HG03439 (cell line): ENCODE measurements at regions not wholly inside any gene's neighbourhood (a gene's known extent, or its start where the extent isn't known, plus 50 kb on each side); places are given as distances from the start of the nearest gene placed in this dataset.

Source experiments
- ATAC-seq: cut with Tn5 transposase; IDR thresholded peaks from one replicate; pipeline ENCODE4 v1.9.1; 2021; ENCODE audit warnings: mild to moderate bottlenecking, moderate library complexity; ENCODE audit not compliant: unreplicated experiment

GRCh38 chr14:101705733-101706508 lies 55.6 kb upstream of the PPP2R5C start:
- no peak for ATAC-seq

DNA sequence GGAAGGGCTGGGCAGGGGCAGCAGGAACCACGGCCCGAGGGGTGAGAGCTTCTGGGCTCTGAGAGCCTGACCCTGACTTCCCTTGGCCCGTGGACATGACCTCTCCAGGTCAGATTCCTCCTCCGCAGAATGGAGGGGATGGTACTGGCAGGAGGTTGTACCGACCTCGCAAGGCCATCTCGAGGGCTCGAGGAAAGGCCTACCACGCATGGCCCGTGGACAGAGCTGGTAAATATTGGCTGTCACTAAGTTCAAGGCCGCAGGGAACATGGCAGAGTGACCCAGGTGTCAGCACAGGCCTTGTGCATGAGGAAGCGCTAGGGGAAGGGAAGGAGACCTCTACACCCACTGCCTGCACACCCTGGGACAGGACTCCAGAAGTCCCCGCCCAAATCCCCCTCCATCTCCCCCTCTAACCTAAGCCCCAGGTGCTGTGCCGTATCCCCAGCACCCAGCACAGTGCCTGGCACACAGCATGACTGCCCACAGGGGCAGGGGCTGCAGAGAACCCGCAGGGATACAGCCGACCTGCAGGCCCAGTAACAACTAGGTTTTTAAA lies 54.9 kb upstream of the PPP2R5C start:
- no peak for ATAC-seq

DNA sequence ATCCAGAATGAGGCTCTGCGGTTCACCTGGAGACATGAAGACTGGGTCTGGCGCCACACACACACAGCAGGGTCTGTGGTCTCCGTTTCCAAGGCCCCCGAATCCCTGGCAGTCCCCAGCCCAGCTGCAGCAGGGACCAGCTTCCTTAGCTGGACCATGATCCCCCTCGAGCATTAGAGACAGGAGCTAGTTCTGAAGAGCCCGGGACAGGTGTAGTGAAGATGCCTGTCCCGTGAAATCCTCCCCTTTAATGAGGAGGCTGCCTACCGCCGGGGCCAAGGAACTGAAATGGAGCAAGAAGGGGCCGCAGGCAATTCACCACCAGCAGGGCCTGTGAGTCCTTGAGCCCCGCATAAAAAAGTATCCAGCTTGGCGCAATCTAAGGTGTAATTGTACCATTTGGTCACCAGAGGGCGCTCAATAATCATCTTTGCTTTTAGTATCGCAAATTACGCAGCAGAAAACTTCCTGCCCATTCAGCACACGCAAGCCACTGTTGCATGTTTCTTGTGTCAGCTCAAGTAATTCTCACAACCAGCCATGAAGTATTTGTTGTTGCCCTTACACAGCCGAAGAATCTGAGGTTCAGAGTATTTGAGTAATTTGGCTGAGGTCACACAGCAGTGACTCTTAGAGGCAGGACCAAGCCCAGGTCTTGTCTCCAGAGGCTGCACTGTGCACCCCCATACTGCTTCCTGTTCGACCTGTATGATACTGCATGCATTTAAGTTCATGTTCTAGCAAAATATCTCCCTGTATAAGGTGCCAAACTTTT lies 54.3 kb upstream of the PPP2R5C start:
- ATAC-seq = no peak

DNA sequence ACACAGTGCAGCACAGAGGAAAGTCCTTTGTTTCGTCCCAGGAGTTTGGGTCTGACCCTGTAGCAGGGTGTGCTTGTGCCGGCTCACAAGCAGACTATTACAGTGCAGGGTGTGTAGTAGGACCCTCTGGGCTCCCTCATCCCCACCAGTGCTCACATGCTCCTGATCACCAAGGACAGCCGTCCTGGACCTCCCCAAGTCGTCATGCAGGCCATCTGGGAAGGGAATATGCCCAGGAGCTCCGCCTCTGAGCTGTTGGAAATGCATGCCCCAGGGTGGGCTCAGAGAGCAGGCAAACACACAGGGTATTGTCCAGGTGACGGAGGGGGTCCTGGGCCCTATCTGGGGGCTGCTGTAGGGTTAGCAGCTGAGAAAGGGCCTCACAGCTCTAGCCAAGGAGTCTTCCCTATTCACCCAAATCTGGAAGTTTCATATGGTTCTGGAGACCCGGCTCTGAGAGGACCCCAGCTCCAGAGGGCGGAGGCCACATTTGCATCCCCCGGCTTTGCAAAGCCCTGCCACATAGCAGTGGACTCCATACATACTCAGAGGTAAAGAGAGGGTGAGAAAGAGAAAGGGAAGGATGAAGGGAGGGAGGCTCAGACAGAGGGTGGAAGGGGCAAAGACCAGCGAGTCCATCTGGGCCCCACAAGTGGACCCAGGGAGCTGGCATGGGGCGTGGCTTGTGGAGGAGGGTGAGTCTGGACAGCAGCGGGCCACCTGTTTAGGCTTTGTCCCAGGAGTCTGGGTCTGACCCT lies 53.5 kb upstream of the PPP2R5C start:
- no peak for ATAC-seq

DNA sequence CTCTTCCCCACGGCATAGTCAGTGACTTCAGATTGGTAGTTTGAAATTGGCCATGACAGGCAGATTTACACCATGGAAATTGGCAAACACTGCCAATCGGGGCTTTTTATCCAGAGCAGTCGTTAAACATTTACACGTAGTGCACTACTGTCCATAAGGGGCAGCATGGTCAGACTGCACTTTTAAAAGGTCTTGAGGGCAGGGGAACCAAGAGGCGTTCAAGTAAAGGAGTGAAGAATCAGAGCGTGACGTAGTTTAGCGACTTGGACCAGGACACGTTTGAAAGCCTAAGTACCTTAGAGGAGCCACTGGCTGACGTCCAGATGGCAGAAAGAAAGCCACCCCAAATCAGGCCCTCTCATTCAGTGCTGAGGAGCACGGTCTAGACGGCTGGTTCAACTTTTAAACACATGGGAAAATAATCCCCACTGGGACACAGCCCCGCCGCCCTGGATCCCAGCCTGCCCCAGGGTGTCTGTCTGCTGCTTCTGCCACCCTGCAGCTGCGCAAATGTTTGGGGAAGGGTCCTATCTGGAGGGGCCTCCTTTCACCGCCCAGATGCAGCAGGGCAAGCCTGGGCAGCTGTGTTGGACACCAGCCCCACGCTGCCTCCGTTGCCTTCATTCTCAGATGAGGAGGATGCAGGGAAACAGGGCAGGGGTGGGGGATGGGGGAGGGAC lies 52.5 kb upstream of the PPP2R5C start:
- no peak for ATAC-seq

DNA sequence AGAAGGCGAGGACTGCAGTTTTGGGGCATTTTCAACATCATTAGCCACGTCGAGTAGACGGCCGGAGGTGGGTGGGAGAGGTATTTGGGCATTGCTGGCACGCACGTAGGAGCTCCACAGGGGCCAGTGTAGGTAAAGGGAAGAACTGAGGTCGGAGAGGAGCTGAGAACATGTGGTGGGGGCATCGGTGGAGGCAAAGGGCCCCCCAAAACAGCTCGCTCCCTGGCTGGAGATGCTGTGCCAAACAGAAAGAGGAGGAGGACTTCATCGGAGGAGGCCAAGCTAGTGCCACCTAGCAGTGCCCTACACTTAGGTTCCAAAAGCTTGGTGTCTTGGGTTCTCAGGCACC lies 52.0 kb upstream of the PPP2R5C start:
- ATAC-seq = no peak

GRCh38 chr14:101709962-101710931 lies 51.3 kb upstream of the PPP2R5C start:
- no peak for ATAC-seq

- ATAC-seq = no peak
Observed at GRCh38 chr14:101711041-101711856, 50.3 kb upstream of the PPP2R5C start.
